Spleen (tissue), 11 donors: ENCODE measurements at regions not wholly inside any gene's neighbourhood (a gene's known extent, or its start where the extent isn't known, plus 50 kb on each side); places are given as distances from the start of the nearest gene placed in this dataset.
A peak's percentile ranks its signal among the peaks of the same experiment; 100 is the strongest.

Experiments
- DNase-seq: peaks from one replicate; pipeline ENCODE4 v3.0.0-alpha.2; 2020
- H3K27ac ChIP-seq, 8 donors: fragments of 200-600 bp; sonication (generic) in 7 of 8; 1 replicate in 4 of 8; 2 replicates in 4 of 8; pipeline versions ENCODE4 v1.5.0 to v1.8.0; 2016 to 2021; ENCODE audit warnings: inconsistent platforms in 4 of 8, mild to moderate bottlenecking in 4 of 8, moderate library complexity in 1 of 8
- H3K27me3 ChIP-seq, 7 donors: fragments of 200-600 bp; sonication (generic) in 6 of 7; replicated peaks in 1 of 7; 1 replicate in 4 of 7; 2 replicates in 3 of 7; pipeline versions ENCODE4 v1.5.0 to v1.8.0; 2016 to 2021; ENCODE audit warnings: inconsistent platforms in 3 of 7, mild to moderate bottlenecking in 1 of 7
- H3K36me3 ChIP-seq, 6 donors: fragments of 200-600 bp; sonication (generic) in 5 of 6; 1 replicate in 4 of 6; 2 replicates in 2 of 6; pipeline versions ENCODE4 v1.5.0 to v1.8.0; 2016 to 2021; ENCODE audit warnings: inconsistent platforms in 2 of 6
- H3K4me1 ChIP-seq, 6 donors: fragments of 200-600 bp; sonication (generic) in 5 of 6; 1 replicate in 3 of 6; 2 replicates in 3 of 6; pipeline versions ENCODE4 v1.5.0 to v1.8.0; 2016 to 2021; ENCODE audit warnings: inconsistent platforms in 3 of 6
- H3K4me3 ChIP-seq, 8 donors: fragments of 200-600 bp; sonication (generic) in 7 of 8; 1 replicate in 4 of 8; 2 replicates in 4 of 8; pipeline versions ENCODE4 v1.5.0 to v1.8.0; 2016 to 2021; ENCODE audit warnings: inconsistent platforms in 4 of 8, mild to moderate bottlenecking in 4 of 8, moderate library complexity in 2 of 8
- H3K9me3 ChIP-seq, 8 donors: fragments of 200-600 bp; sonication (generic) in 7 of 8; 1 replicate in 4 of 8; 2 replicates in 4 of 8; pipeline versions ENCODE4 v1.5.0 to v1.8.0; 2016 to 2021; ENCODE audit warnings: inconsistent platforms in 4 of 8
- POLR2A ChIP-seq, 3 donors: fragments of 450-650 bp; IDR thresholded peaks; one replicate each; pipeline ENCODE4 v1.5.1; 2017; ENCODE audit warnings: antibody characterized with exemption in 3 of 3, mild to moderate bottlenecking in 1 of 3
- POLR2AphosphoS5 ChIP-seq, 3 donors: sonication (generic); formaldehyde crosslinking; IDR thresholded peaks; one replicate each; pipeline ENCODE4 v1.5.1; 2017; ENCODE audit warnings: antibody characterized with exemption in 3 of 3
- WGBS, 5 donors: extraction: QIAGEN DNeasy Blood & Tissue Kit in 3 of 5; methylation state at CpG; one replicate each; pipeline versions ENCODE4 v1.1.5 to v1.1.7; 2013 to 2018; 5-methylcytosine and 5-hydroxymethylcytosine counted together
- intact Hi-C: fragments of 100-400 bp; cut with DNase I; formaldehyde crosslinking; loops from one replicate; pipeline ENCODE4 v1.15.0; 2023; ENCODE audit warnings: low total_unique reads
- TF ChIP-seq, protein P1 (sequence below), 11 experiments: fragments of 200-600 bp in 7 of 11; fragments of 450-650 bp in 4 of 11; sonication (generic) in 4 of 11; IDR thresholded peaks in 8 of 11; conservative IDR thresholded peaks in 3 of 11; 1 replicate in 7 of 11; 2 replicates in 4 of 11; pipeline versions ENCODE4 v1.4.0 to v1.8.0; 2016 to 2021; ENCODE audit warnings: antibody characterized with exemption in 11 of 11, inconsistent platforms in 4 of 11, mild to moderate bottlenecking in 1 of 11
- donor health status: healthy with polysubstance abuse.
- donor health status: DM: no; HTN: no; CAD: no; lungs with moderate emphysema.
- donor health status: DM: no; HTN: no; CAD: no.
- donor health status: Bipolar disorder and iron deficiency.
- donor health status: healthy.
- donor health status: DM: no; HTN: no; CAD: no.
- donor health status: DM: yes; HTN: yes; CAD: no.

DNA sequence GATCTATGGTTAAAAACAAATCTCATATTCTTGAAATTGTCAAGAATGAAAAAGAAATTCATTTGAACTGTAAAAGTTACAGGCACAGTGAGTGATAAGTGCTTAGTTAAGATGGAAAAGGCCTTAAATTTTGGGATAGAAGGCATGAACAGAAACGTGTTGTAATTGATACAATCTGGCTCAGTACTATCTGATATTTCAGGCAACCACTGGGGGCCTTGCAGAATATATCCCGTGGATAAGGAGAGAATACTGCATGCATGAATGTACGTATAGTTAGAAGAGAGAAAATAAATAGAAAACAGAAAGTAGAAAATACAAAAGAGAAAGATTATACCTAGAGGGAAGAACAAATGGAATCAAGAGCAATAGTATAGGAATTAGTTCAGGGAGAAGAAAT lies 741.4 kb upstream of the CCDC54 start:
- no peak for DNase-seq
- Histone ChIP-seq H3K27ac (no peak overlapping the region), H3K4me3 (no peak overlapping the region), H3K36me3 (no peaks in the 10 kb centered on the region), H3K27me3 (peaks cover 0 to 3% (median 0%) of the 10 kb centered on the region in 7 donors), H3K9me3 (no peaks in the 10 kb centered on the region), H3K4me1 (peaks cover 0 to 4% (median 0%) of the 10 kb centered on the region in 6 donors)
- TF ChIP-seq POLR2A (IDR thresholded peaks at IDR 0.05), result no peak
- TF ChIP-seq, protein P1, sequence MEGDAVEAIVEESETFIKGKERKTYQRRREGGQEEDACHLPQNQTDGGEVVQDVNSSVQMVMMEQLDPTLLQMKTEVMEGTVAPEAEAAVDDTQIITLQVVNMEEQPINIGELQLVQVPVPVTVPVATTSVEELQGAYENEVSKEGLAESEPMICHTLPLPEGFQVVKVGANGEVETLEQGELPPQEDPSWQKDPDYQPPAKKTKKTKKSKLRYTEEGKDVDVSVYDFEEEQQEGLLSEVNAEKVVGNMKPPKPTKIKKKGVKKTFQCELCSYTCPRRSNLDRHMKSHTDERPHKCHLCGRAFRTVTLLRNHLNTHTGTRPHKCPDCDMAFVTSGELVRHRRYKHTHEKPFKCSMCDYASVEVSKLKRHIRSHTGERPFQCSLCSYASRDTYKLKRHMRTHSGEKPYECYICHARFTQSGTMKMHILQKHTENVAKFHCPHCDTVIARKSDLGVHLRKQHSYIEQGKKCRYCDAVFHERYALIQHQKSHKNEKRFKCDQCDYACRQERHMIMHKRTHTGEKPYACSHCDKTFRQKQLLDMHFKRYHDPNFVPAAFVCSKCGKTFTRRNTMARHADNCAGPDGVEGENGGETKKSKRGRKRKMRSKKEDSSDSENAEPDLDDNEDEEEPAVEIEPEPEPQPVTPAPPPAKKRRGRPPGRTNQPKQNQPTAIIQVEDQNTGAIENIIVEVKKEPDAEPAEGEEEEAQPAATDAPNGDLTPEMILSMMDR (IDR thresholded peaks at IDR 0.05 in 8 of 11, conservative IDR thresholded peaks at IDR 0.05 in 3 of 11), result no peak
- no peak for TF ChIP-seq POLR2AphosphoS5 (IDR thresholded peaks at IDR 0.05)
- intact Hi-C loops, result no loop called here
- 72 to 86% (median 79%) methylated on average over 3 of the region's 3 CpGs for WGBS, 5 donors

DNA sequence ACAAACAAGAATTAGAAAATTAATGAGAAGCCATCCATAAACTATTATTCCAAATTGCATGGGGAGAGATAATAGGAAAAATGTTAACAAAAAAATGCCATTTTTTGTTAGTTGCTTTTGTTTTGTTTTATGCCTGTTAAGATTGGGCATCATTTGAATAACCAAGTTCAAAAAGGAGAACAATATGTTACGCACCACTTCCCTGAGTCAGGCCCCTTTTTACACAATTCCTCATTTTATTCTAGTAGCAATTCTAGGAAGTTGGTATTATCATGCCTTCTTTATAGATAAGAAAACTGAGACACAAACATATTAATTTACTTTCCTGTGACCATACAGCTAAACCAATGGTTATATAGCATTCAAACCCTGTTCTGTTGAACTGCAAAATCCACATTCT lies 736.9 kb upstream of the CCDC54 start:
- Histone ChIP-seq H3K27me3 (peaks cover 0 to 11% (median 0%) of the 10 kb centered on the region in 7 donors), H3K9me3 (peaks cover 0 to 7% (median 0%) of the 10 kb centered on the region in 8 donors), H3K27ac (no peak overlapping the region), H3K36me3 (no peaks in the 10 kb centered on the region), H3K4me1 (peaks cover 0 to 4% (median 0%) of the 10 kb centered on the region in 6 donors), H3K4me3 (no peak overlapping the region)
- 60 to 75% (median 67%) methylated on average over 1 of the region's 1 CpG for WGBS, 5 donors
- TF ChIP-seq POLR2A (IDR thresholded peaks at IDR 0.05) (no peak), POLR2AphosphoS5 (IDR thresholded peaks at IDR 0.05) (no peak)
- TF ChIP-seq, protein P1 (IDR thresholded peaks at IDR 0.05 in 8 of 11, conservative IDR thresholded peaks at IDR 0.05 in 3 of 11), result no peak
- intact Hi-C loops, result no loop called here
- no peak for DNase-seq

DNA sequence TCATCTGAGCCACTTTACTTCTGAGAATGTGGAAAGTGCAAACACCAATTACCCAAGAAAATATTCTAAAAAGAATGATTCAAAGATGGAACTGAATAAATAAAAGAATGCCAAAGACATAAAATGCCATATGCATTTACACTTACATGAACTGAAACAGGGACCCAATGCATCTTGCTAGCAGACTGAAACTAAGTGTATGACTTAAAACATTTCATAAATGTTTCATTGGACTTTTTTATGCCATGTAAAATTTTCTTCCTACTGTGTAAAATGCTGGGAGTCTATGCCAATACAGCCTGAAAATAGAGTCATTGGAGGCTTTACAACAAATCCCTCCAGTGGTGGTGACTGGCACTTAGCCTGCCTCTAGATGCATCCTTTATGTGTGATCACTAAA lies 735.1 kb upstream of the CCDC54 start:
- Histone ChIP-seq H3K9me3 (peaks cover 0 to 7% (median 0%) of the 10 kb centered on the region in 8 donors), H3K4me1 (peaks cover 0 to 4% (median 0%) of the 10 kb centered on the region in 6 donors), H3K4me3 (no peak overlapping the region), H3K27me3 (peaks cover 0 to 11% (median 0%) of the 10 kb centered on the region in 7 donors), H3K27ac (no peak overlapping the region), H3K36me3 (no peaks in the 10 kb centered on the region)
- intact Hi-C loops, result no loop called here
- TF ChIP-seq POLR2AphosphoS5 (IDR thresholded peaks at IDR 0.05) (no peak), POLR2A (IDR thresholded peaks at IDR 0.05) (no peak)
- TF ChIP-seq, protein P1 (IDR thresholded peaks at IDR 0.05 in 8 of 11, conservative IDR thresholded peaks at IDR 0.05 in 3 of 11), result no peak
- no peak for DNase-seq

DNA sequence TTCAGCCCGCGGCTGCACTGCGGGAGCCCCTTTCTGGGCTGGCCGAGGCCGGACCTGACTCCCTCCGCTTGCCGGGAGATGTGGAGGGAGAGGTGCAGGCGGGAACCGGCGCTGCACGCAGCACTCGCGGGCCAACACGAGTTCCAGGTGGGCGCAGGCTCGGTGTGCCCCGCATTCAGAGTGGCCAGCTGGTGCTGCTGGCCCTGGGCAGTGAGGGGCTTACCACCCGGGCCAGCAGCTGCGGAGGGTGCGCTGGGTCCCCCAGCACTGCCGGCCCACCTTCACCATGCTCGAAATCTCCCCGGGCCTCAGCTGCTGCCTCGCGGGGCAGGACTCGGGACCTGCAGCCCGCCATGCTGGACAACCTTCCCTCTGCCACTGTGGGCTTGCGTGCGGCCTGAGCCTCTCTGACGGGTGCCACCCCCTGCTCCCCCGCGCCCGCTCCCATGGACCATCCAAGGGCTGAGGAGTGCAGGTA lies 733.5 kb upstream of the CCDC54 start:
- Histone ChIP-seq H3K4me1 (peaks cover 0 to 4% (median 0%) of the 10 kb centered on the region in 6 donors), H3K27me3 (peaks cover 0 to 11% (median 0%) of the 10 kb centered on the region in 7 donors), H3K27ac (no peak overlapping the region), H3K9me3 (peaks cover 0 to 7% (median 0%) of the 10 kb centered on the region in 8 donors), H3K36me3 (no peaks in the 10 kb centered on the region), H3K4me3 (no peak overlapping the region)
- peak; percentile 72 for DNase-seq
- TF ChIP-seq POLR2A (IDR thresholded peaks at IDR 0.05) (no peak), POLR2AphosphoS5 (IDR thresholded peaks at IDR 0.05) (no peak)
- TF ChIP-seq, protein P1 (IDR thresholded peaks at IDR 0.05 in 8 of 11, conservative IDR thresholded peaks at IDR 0.05 in 3 of 11), result no peak
- WGBS, 5 donors, result 95 to 99% (median 97%) methylated on average over 10 to 33 of the region's 33 CpGs
- intact Hi-C loops, result no loop called here
